Stimulated activated CD8-positive, alpha-beta memory T cell treated with anti-CD3 and anti-CD28 coated beads, Interleukin-15, amount 100 ng/mL, for 1 hour (primary cell): ENCODE measurements at regions not wholly inside any gene's neighbourhood (a gene's known extent, or its start where the extent isn't known, plus 50 kb on each side); places are given as distances from the start of the nearest gene placed in this dataset.

ENCODE experiments used
- DNase-seq: peaks from one replicate; pipeline ENCODE4 v3.0.0-alpha.2; 2020; ENCODE audit warnings: low read depth

GRCh38 chr20:60693496-60694133 is 558.4 kb upstream of the CDH4 start:
- DNase-seq = no peak

- no peak for DNase-seq
Measured at GRCh38 chr20:60694763-60695162, 557.3 kb upstream of the CDH4 start.

- no peak for DNase-seq
Measured at GRCh38 chr20:60695226-60696000, 556.6 kb upstream of the CDH4 start.

- no peak for DNase-seq
Measured at GRCh38 chr20:60697252-60697651, 554.8 kb upstream of the CDH4 start.

- DNase-seq = no peak
Measured at GRCh38 chr20:60700728-60701127, 551.3 kb upstream of the CDH4 start.

- DNase-seq = no peak
Measured at GRCh38 chr20:60704147-60704546, 547.9 kb upstream of the CDH4 start.

- DNase-seq = no peak
Measured at GRCh38 chr20:60713396-60713795, 538.7 kb upstream of the CDH4 start.

- DNase-seq = no peak
Measured at GRCh38 chr20:60715172-60715571, 536.9 kb upstream of the CDH4 start.

- DNase-seq = no peak
Measured at GRCh38 chr20:60718743-60719480, 533.1 kb upstream of the CDH4 start.

- no peak for DNase-seq
Measured at GRCh38 chr20:60725311-60725906, 526.7 kb upstream of the CDH4 start.

GRCh38 chr20:60727425-60727824 is 524.6 kb upstream of the CDH4 start:
- DNase-seq = no peak

- DNase-seq = no peak
Measured at GRCh38 chr20:60728705-60729104, 523.4 kb upstream of the CDH4 start.

GRCh38 chr20:60729135-60729900 is 522.7 kb upstream of the CDH4 start:
- no peak for DNase-seq

GRCh38 chr20:60732322-60732721 is 519.7 kb upstream of the CDH4 start:
- no peak for DNase-seq

- DNase-seq = no peak
Measured at GRCh38 chr20:60748086-60748485, 504.0 kb upstream of the CDH4 start.

GRCh38 chr20:60749804-60750602 is 502.1 kb upstream of the CDH4 start:
- DNase-seq = no peak

GRCh38 chr20:60750909-60751308 is 501.2 kb upstream of the CDH4 start:
- DNase-seq = no peak

GRCh38 chr20:60751826-60752225 is 500.2 kb upstream of the CDH4 start:
- no peak for DNase-seq

GRCh38 chr20:60752741-60753420 is 499.2 kb upstream of the CDH4 start:
- no peak for DNase-seq

GRCh38 chr20:60754856-60755255 is 497.2 kb upstream of the CDH4 start:
- no peak for DNase-seq
